ENCODE measurements at regions not wholly inside any gene's neighbourhood (a gene's known extent, or its start where the extent isn't known, plus 50 kb on each side); places are given as distances from the start of the nearest gene placed in this dataset.

- DNase-seq (ENCODE audit: insufficient read length, low spot score) (no peak), FAIRE-seq (no peak)
Observed at GRCh38 chr7:114755856-114756255, 166.0 kb upstream of the MDFIC start.

GRCh38 chr7:114758661-114759227 lies 163.2 kb upstream of the MDFIC start:
- no peak for FAIRE-seq
- DNase-seq (ENCODE audit: insufficient read length, low spot score) = no peak

- no peak for DNase-seq (ENCODE audit: insufficient read length, low spot score)
Observed at GRCh38 chr7:114759347-114760062, 162.4 kb upstream of the MDFIC start.

GRCh38 chr7:114760477-114760876 lies 161.4 kb upstream of the MDFIC start:
- FAIRE-seq = no peak
- no peak for DNase-seq (ENCODE audit: insufficient read length, low spot score)

More at GRCh38 chr7:114759347-114760062, 162.4 kb upstream of the MDFIC start:
- no peak for FAIRE-seq

- DNase-seq (ENCODE audit: insufficient read length, low spot score) (no peak), FAIRE-seq (no peak)
Observed at GRCh38 chr7:114761973-114762372, 159.9 kb upstream of the MDFIC start.

GRCh38 chr7:114765331-114766040 lies 156.4 kb upstream of the MDFIC start:
- DNase-seq (ENCODE audit: insufficient read length, low spot score) = no peak
- no peak for FAIRE-seq

- no peak for FAIRE-seq
- DNase-seq (ENCODE audit: insufficient read length, low spot score) = no peak
Observed at GRCh38 chr7:114766041-114766356, 155.9 kb upstream of the MDFIC start.

GRCh38 chr7:114777288-114777687 lies 144.6 kb upstream of the MDFIC start:
- no peak for FAIRE-seq
- DNase-seq (ENCODE audit: insufficient read length, low spot score) = no peak

GRCh38 chr7:114783508-114783907 lies 138.4 kb upstream of the MDFIC start:
- DNase-seq (ENCODE audit: insufficient read length, low spot score) (no peak), FAIRE-seq (no peak)

GRCh38 chr7:114784177-114784576 lies 137.7 kb upstream of the MDFIC start:
- FAIRE-seq = no peak
- DNase-seq (ENCODE audit: insufficient read length, low spot score) = no peak

GRCh38 chr7:114784746-114785145 lies 137.1 kb upstream of the MDFIC start:
- DNase-seq (ENCODE audit: insufficient read length, low spot score) (no peak), FAIRE-seq (no peak)

- FAIRE-seq = no peak
- no peak for DNase-seq (ENCODE audit: insufficient read length, low spot score)
Observed at GRCh38 chr7:114785496-114785895, 136.4 kb upstream of the MDFIC start.

- no peak for DNase-seq (ENCODE audit: insufficient read length, low spot score)
- no peak for FAIRE-seq
Observed at GRCh38 chr7:114786455-114786854, 135.4 kb upstream of the MDFIC start.

GRCh38 chr7:114787556-114787955 lies 134.3 kb upstream of the MDFIC start:
- no peak for DNase-seq (ENCODE audit: insufficient read length, low spot score)
- FAIRE-seq = no peak

- no peak for FAIRE-seq
- no peak for DNase-seq (ENCODE audit: insufficient read length, low spot score)
Observed at GRCh38 chr7:114788706-114789105, 133.2 kb upstream of the MDFIC start.

GRCh38 chr7:114789161-114789560 lies 132.7 kb upstream of the MDFIC start:
- DNase-seq (ENCODE audit: insufficient read length, low spot score) = no peak
- FAIRE-seq = no peak

GRCh38 chr7:114789871-114790311 lies 132.0 kb upstream of the MDFIC start:
- FAIRE-seq = no peak

GRCh38 chr7:114790521-114790920 lies 131.4 kb upstream of the MDFIC start:
- FAIRE-seq = no peak
- DNase-seq (ENCODE audit: insufficient read length, low spot score) = no peak

More at GRCh38 chr7:114789871-114790311, 132.0 kb upstream of the MDFIC start:
- no peak for DNase-seq (ENCODE audit: insufficient read length, low spot score)

- no peak for FAIRE-seq
- DNase-seq (ENCODE audit: insufficient read length, low spot score) = no peak
Observed at GRCh38 chr7:114791771-114792170, 130.1 kb upstream of the MDFIC start.

- DNase-seq (ENCODE audit: insufficient read length, low spot score) (no peak), FAIRE-seq (no peak)
Observed at GRCh38 chr7:114793155-114793845, 128.6 kb upstream of the MDFIC start.

- FAIRE-seq = no peak
- no peak for DNase-seq (ENCODE audit: insufficient read length, low spot score)
Observed at GRCh38 chr7:114795475-114795874, 126.4 kb upstream of the MDFIC start.

All from HTR-8/SVneo (cell line).